ENCODE measurements at regions not wholly inside any gene's neighbourhood (a gene's known extent, or its start where the extent isn't known, plus 50 kb on each side); places are given as distances from the start of the nearest gene placed in this dataset.

DNA sequence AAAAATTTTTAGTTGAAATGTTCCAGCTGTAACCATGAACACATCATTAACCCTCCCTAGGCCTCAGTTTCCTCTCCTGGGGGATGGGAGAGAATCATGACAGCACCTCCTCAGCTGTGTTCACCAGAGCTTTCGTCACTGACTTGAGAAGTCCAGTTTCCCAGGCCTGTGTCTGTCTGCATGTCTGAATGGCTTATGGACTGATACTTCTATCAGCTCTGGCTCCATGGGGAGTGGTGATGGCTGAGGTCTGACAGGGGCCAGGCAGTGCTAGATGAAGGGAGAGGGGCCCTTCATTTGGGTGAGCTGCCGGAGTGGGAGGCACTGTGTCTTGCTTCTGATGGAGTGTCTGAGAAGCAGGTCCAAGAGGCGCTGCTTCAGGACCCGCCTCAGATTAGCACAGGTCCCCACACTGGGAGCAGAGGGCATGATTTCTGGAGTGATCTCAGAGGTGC, 192.9 kb downstream of the PTPN20 start:
- H3K27me3 ChIP-seq (ENCODE audit: insufficient read depth, low read length), result no peaks in the 10 kb centered on the region; the same call in 1 of the 2 replicates
- H3K4me3 ChIP-seq (ENCODE audit: low read depth, low read length), result no peak overlapping the region
- no peak overlapping the region for H3K27ac ChIP-seq (ENCODE audit: low read depth, low read length)
- no peak overlapping the region for H2AFZ ChIP-seq (ENCODE audit: low read length, unreplicated experiment)
- no peaks in the 10 kb centered on the region for H3K36me3 ChIP-seq (ENCODE audit: insufficient read depth, low read length)
- no peaks in the 10 kb centered on the region for H3K79me2 ChIP-seq (ENCODE audit: control insufficient read depth, insufficient read depth, low read length, unreplicated experiment)
- no peaks in the 10 kb centered on the region for H3K4me1 ChIP-seq (ENCODE audit: control insufficient read depth, insufficient read depth, low read length, unreplicated experiment)

DNA sequence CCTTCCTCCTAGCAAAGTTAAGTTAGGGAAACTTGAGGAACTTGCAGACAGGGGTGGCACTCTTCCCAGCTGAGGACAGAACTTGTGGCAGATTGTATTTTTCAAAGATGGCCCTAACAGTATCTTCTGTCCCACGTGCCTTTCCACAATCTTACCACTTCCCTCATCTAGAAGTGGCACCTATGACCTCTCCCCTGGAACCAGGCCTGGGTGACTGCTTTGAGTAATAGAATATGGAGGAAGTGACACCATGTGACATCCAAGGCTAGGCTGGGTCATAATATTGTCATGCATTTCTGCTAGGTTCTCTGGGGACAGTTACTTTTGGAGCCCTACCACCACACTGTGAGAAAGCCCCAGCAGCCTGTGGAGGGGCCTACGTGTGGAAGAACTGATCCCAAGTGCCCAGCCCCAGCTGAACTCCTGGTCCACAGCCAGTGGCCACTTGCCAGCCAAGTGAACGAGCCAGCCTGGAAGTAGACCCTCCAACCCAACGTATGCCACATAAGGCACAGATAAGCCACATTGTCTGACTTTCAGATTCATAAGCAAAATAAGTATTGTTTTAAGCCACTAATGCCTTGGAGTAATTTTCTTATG, 193.7 kb downstream of the PTPN20 start:
- Histone ChIP-seq H3K27ac (ENCODE audit: low read depth, low read length) (no peak overlapping the region), H3K79me2 (ENCODE audit: control insufficient read depth, insufficient read depth, low read length, unreplicated experiment) (no peaks in the 10 kb centered on the region), H3K27me3 (ENCODE audit: insufficient read depth, low read length) (no peaks in the 10 kb centered on the region; the same call in 1 of the 2 replicates), H3K4me1 (ENCODE audit: control insufficient read depth, insufficient read depth, low read length, unreplicated experiment) (no peaks in the 10 kb centered on the region), H3K36me3 (ENCODE audit: insufficient read depth, low read length) (no peaks in the 10 kb centered on the region), H2AFZ (ENCODE audit: low read length, unreplicated experiment) (no peak overlapping the region), H3K4me3 (ENCODE audit: low read depth, low read length) (no peak overlapping the region)

DNA sequence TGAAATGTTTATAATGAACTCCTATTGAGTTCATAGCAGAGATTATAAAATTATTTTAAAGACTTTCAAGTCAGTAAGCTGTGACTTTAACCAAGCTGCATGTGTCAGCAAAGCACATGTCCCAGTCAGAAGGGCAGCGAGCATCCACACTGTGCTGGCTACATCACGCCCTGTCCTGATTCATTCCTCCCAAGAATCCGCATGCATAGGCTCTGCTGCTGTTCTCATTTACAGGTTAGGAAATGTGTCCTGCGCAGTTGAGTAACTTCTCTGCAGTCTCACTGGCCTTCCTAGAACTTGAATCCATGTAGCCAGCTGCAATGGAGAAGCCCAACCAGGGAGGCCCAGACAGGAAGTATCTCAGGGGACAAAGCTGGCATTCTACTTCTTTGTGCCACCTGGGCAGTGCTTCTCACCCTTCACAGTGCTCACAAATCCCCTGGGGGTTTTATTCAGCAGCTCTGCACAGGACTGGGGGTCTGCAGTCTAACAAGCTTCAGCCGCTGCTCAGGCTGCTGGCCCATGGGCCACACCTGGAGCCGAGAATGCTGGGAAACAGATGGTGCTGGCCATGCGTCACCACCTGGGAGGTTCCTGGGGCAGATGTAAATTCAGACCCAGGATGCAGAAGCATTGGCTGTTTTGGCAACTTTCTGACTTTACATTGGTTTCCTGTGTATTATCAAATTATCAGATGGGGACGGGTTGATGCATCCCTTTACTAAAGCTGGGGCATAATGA, 192.8 kb upstream of the GDF10 start:
- no peak overlapping the region for H3K27ac ChIP-seq (ENCODE audit: low read depth, low read length)
- H3K4me1 ChIP-seq (ENCODE audit: control insufficient read depth, insufficient read depth, low read length, unreplicated experiment), result no peaks in the 10 kb centered on the region
- H3K36me3 ChIP-seq (ENCODE audit: insufficient read depth, low read length), result no peaks in the 10 kb centered on the region
- H2AFZ ChIP-seq (ENCODE audit: low read length, unreplicated experiment), result no peak overlapping the region
- no peaks in the 10 kb centered on the region for H3K79me2 ChIP-seq (ENCODE audit: control insufficient read depth, insufficient read depth, low read length, unreplicated experiment)
- H3K27me3 ChIP-seq (ENCODE audit: insufficient read depth, low read length), result peaks cover 15% of the 10 kb centered on the region; the same call in 1 of the 2 replicates
- H3K4me3 ChIP-seq (ENCODE audit: low read depth, low read length), result no peak overlapping the region

DNA sequence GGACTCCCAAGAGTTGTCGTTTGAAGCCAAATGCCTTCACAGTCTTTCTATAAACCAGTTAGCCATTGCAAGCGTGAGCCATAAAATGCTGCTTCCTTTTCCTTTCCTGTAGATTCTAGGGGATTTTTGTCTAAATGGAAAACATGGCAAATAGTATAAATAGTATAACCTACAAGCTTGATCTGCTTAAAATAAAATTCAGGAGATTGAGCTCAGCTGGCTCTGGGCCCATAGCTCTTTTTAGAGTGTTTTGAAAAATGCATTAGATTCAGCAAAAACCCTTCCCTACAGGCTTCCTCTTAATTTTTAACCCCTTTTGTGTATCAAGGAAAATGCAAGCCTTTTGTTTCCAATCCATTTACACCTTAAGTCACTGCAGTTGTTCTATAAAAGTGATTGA, 190.1 kb upstream of the GDF10 start:
- Histone ChIP-seq H3K27ac (ENCODE audit: low read depth, low read length) (no peak overlapping the region), H2AFZ (ENCODE audit: low read length, unreplicated experiment) (no peak overlapping the region), H3K4me1 (ENCODE audit: control insufficient read depth, insufficient read depth, low read length, unreplicated experiment) (no peaks in the 10 kb centered on the region), H3K27me3 (ENCODE audit: insufficient read depth, low read length) (peaks cover 20% of the 10 kb centered on the region; the same call in 1 of the 2 replicates), H3K4me3 (ENCODE audit: low read depth, low read length) (no peak overlapping the region), H3K36me3 (ENCODE audit: insufficient read depth, low read length) (no peaks in the 10 kb centered on the region), H3K79me2 (ENCODE audit: control insufficient read depth, insufficient read depth, low read length, unreplicated experiment) (no peaks in the 10 kb centered on the region)

DNA sequence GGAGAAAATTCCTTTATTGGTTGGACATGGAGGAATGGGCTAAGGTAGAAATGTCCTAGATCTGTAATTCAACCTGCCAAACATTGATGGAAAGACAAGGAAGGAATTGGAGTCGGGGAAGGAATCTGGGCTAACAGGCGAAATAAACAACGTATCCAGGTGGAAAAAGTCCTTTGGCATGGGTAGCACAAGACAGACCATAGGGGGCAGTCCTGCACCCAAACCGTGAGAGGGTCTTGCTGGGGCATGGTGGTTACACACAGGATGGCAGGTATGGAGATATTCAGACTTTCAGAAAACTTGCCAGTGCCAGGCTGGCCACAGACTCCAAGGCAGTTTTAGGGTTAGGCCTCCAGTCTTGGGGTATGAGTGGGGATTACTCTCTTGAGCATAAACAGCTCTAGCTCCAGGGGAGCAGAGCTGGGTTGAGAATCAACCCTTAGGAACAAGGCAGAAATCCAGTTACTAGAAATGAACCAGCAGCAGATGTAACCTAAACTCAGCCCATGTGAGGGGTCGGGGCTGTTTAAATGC, 188.6 kb upstream of the GDF10 start:
- H3K4me3 ChIP-seq (ENCODE audit: low read depth, low read length), result no peak overlapping the region
- no peaks in the 10 kb centered on the region for H3K4me1 ChIP-seq (ENCODE audit: control insufficient read depth, insufficient read depth, low read length, unreplicated experiment)
- peaks cover 31% of the 10 kb centered on the region; the same call in 1 of the 2 replicates for H3K27me3 ChIP-seq (ENCODE audit: insufficient read depth, low read length)
- no peak overlapping the region for H2AFZ ChIP-seq (ENCODE audit: low read length, unreplicated experiment)
- no peak overlapping the region for H3K27ac ChIP-seq (ENCODE audit: low read depth, low read length)
- no peaks in the 10 kb centered on the region for H3K36me3 ChIP-seq (ENCODE audit: insufficient read depth, low read length)
- no peaks in the 10 kb centered on the region for H3K79me2 ChIP-seq (ENCODE audit: control insufficient read depth, insufficient read depth, low read length, unreplicated experiment)

DNA sequence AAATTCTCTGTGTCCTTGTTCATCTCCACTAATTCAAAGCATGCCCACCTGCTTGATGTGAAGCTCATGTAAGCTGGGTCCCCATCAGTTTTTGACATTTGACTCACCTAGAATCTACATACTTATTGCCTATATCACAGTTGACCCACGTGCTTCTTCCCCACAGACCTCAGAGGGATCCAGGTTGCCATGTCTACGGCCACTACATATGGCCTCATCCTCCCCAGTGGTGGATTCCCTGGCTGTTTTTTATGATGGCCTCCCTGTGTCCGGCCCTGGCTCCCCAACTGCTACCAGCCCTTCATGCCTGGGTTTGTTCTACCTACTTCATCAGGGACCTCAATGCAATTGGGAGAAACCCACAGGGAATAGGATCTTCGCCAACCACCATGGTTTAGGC, 187.4 kb upstream of the GDF10 start:
- no peaks in the 10 kb centered on the region for H3K79me2 ChIP-seq (ENCODE audit: control insufficient read depth, insufficient read depth, low read length, unreplicated experiment)
- no peaks in the 10 kb centered on the region for H3K4me1 ChIP-seq (ENCODE audit: control insufficient read depth, insufficient read depth, low read length, unreplicated experiment)
- H2AFZ ChIP-seq (ENCODE audit: low read length, unreplicated experiment), result no peak overlapping the region

DNA sequence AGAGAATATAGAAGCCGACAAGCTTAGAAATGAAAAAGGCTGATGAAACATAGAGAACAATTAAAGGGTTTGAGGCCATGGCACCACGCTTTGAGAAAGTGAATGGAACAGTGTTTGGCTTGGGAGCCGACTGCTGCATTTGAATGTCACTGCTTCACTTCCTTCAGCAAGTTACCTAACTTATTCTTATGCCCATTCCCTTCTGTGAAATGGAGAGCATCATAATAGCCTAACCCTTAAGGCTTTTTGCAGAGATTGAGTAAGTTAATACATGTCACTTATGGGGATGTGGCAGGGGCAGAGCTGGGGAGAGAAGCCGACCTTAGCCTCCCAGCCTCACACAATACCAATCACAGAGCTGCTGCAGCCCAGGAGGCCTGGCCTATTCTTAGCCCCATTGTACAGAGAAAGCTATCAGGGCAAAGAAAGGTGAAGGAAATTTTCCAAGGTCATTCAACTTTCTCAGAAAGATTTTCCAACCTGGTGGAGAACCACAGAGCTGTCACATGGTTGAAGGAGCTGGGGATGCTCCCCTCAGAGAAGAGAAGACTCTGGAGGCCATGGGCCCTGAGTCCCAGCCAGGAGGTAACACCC, 186.0 kb upstream of the GDF10 start:
- H3K36me3 ChIP-seq (ENCODE audit: insufficient read depth, low read length), result no peaks in the 10 kb centered on the region
- H3K4me1 ChIP-seq (ENCODE audit: control insufficient read depth, insufficient read depth, low read length, unreplicated experiment), result no peaks in the 10 kb centered on the region
- no peaks in the 10 kb centered on the region for H3K79me2 ChIP-seq (ENCODE audit: control insufficient read depth, insufficient read depth, low read length, unreplicated experiment)
- H2AFZ ChIP-seq (ENCODE audit: low read length, unreplicated experiment), result no peak overlapping the region
- H3K27ac ChIP-seq (ENCODE audit: low read depth, low read length), result no peak overlapping the region
- peaks cover 57% of the 10 kb centered on the region for H3K27me3 ChIP-seq (ENCODE audit: insufficient read depth, low read length)
- H3K4me3 ChIP-seq (ENCODE audit: low read depth, low read length), result no peak overlapping the region

More for the DNA sequence above, 187.4 kb upstream of the GDF10 start:
- no peak overlapping the region for H3K4me3 ChIP-seq (ENCODE audit: low read depth, low read length)
- peaks cover 43% of the 10 kb centered on the region; the same call in 1 of the 2 replicates for H3K27me3 ChIP-seq (ENCODE audit: insufficient read depth, low read length)
- no peak overlapping the region for H3K27ac ChIP-seq (ENCODE audit: low read depth, low read length)
- no peaks in the 10 kb centered on the region for H3K36me3 ChIP-seq (ENCODE audit: insufficient read depth, low read length)

DNA sequence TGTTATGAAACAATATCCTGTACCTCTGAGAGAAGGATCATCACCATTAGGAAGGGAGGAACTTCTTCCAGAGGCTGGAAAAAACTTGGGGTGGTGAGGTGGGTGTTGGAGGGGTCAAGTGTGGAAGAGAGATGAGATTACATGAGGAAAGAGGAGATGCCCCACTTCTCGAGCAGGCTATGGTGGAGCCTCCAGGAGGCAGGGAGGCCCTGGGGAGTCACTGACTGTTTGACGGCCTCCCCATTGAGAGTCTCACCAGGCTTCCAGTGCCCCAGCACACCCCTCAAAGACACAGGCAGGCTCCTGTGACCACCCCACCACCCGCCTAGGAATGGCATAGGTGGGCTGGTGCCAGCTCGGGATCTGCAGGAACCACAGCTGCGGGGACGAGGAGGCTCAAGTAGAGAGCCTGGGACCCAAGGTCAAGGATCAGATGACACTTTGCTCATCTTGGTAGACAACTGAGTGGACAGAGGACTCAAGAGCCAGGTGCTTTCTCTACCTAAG, 185.3 kb upstream of the GDF10 start:
- H3K27ac ChIP-seq (ENCODE audit: low read depth, low read length), result no peak overlapping the region
- no peaks in the 10 kb centered on the region for H3K36me3 ChIP-seq (ENCODE audit: insufficient read depth, low read length)
- peaks cover 63% of the 10 kb centered on the region for H3K27me3 ChIP-seq (ENCODE audit: insufficient read depth, low read length)
- H3K79me2 ChIP-seq (ENCODE audit: control insufficient read depth, insufficient read depth, low read length, unreplicated experiment), result no peaks in the 10 kb centered on the region
- H3K4me3 ChIP-seq (ENCODE audit: low read depth, low read length), result no peak overlapping the region
- H2AFZ ChIP-seq (ENCODE audit: low read length, unreplicated experiment), result no peak overlapping the region
- no peaks in the 10 kb centered on the region for H3K4me1 ChIP-seq (ENCODE audit: control insufficient read depth, insufficient read depth, low read length, unreplicated experiment)

DNA sequence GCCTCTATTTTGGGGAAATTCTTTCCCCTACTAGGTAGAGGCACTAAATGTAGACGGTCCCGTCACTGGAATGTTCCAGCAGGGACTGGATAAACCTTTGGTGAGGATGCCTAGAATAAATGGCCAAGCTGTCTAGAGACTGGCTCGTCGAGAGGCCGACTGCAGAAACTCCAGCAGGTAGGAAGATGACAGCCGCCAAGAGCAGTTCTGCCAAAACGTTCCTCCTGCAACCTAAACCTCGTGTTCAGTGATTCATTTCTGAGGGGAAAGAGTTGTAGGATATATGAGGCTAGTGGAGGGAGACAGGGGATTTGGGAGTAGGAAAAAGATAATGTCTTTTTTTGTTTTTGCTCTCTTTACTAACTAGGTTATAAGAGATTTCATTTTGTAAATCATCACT, 184.7 kb upstream of the GDF10 start:
- Histone ChIP-seq H3K79me2 (ENCODE audit: control insufficient read depth, insufficient read depth, low read length, unreplicated experiment) (no peaks in the 10 kb centered on the region), H3K27ac (ENCODE audit: low read depth, low read length) (no peak overlapping the region), H3K27me3 (ENCODE audit: insufficient read depth, low read length) (peaks cover 66% of the 10 kb centered on the region), H2AFZ (ENCODE audit: low read length, unreplicated experiment) (no peak overlapping the region), H3K36me3 (ENCODE audit: insufficient read depth, low read length) (no peaks in the 10 kb centered on the region), H3K4me1 (ENCODE audit: control insufficient read depth, insufficient read depth, low read length, unreplicated experiment) (no peaks in the 10 kb centered on the region), H3K4me3 (ENCODE audit: low read depth, low read length) (no peak overlapping the region)

DNA sequence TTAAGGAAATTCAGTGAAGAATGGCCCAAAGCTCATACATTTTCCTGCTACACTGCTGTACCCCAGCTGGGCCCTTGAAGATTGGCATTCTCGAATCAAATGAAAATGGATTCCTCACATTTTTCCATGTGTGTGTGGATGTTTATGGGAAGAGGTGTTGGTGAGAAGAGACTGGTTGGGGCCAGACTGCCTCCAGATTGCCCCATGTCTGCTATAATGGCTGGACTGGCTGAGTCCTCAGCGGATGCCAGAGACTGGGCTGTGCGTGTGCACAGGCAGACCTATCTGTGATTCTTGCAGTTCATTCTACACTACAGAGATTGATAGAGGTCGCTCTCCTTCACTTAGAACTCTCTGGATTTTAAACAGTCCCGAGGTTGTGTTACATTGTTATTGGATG, 183.6 kb upstream of the GDF10 start:
- no peak overlapping the region for H2AFZ ChIP-seq (ENCODE audit: low read length, unreplicated experiment)
- no peak overlapping the region for H3K27ac ChIP-seq (ENCODE audit: low read depth, low read length)
- H3K4me1 ChIP-seq (ENCODE audit: control insufficient read depth, insufficient read depth, low read length, unreplicated experiment), result no peaks in the 10 kb centered on the region
- H3K79me2 ChIP-seq (ENCODE audit: control insufficient read depth, insufficient read depth, low read length, unreplicated experiment), result no peaks in the 10 kb centered on the region
- H3K27me3 ChIP-seq (ENCODE audit: insufficient read depth, low read length), result peaks cover 70% of the 10 kb centered on the region
- no peaks in the 10 kb centered on the region for H3K36me3 ChIP-seq (ENCODE audit: insufficient read depth, low read length)
- no peak overlapping the region for H3K4me3 ChIP-seq (ENCODE audit: low read depth, low read length)

All from ACC112 (cell line).